ENCODE measurements at regions not wholly inside any gene's neighbourhood (a gene's known extent, or its start where the extent isn't known, plus 50 kb on each side); places are given as distances from the start of the nearest gene placed in this dataset.

GRCh38 chr11:79668575-79668974 is 227.7 kb upstream of the TENM4 start:
- no peaks in the 10 kb centered on the region for H3K27me3 ChIP-seq
- no peaks in the 10 kb centered on the region for H3K4me1 ChIP-seq
- no peaks in the 10 kb centered on the region for H3K9me3 ChIP-seq
- no peaks in the 10 kb centered on the region for H3K36me3 ChIP-seq
- no peak for DNase-seq
- intact Hi-C loops (cut with DNase I; ENCODE audit: low total_unique reads): no loop called here
- H3K4me3 ChIP-seq: no peak overlapping the region
- TF ChIP-seq, protein P1, sequence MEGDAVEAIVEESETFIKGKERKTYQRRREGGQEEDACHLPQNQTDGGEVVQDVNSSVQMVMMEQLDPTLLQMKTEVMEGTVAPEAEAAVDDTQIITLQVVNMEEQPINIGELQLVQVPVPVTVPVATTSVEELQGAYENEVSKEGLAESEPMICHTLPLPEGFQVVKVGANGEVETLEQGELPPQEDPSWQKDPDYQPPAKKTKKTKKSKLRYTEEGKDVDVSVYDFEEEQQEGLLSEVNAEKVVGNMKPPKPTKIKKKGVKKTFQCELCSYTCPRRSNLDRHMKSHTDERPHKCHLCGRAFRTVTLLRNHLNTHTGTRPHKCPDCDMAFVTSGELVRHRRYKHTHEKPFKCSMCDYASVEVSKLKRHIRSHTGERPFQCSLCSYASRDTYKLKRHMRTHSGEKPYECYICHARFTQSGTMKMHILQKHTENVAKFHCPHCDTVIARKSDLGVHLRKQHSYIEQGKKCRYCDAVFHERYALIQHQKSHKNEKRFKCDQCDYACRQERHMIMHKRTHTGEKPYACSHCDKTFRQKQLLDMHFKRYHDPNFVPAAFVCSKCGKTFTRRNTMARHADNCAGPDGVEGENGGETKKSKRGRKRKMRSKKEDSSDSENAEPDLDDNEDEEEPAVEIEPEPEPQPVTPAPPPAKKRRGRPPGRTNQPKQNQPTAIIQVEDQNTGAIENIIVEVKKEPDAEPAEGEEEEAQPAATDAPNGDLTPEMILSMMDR (IDR thresholded peaks at IDR 0.05): no peak
- no peak overlapping the region for H3K27ac ChIP-seq

GRCh38 chr11:79667380-79667779 is 226.6 kb upstream of the TENM4 start:
- Histone ChIP-seq H3K4me3 (no peak overlapping the region), H3K27ac (no peak overlapping the region), H3K9me3 (no peaks in the 10 kb centered on the region), H3K36me3 (no peaks in the 10 kb centered on the region), H3K4me1 (no peaks in the 10 kb centered on the region), H3K27me3 (no peaks in the 10 kb centered on the region)
- TF ChIP-seq, protein P1 (IDR thresholded peaks at IDR 0.05): no peak
- intact Hi-C loops (cut with DNase I; ENCODE audit: low total_unique reads): no loop called here
- DNase-seq: no peak

- Histone ChIP-seq H3K9me3 (no peaks in the 10 kb centered on the region), H3K36me3 (no peaks in the 10 kb centered on the region), H3K4me1 (no peaks in the 10 kb centered on the region), H3K4me3 (no peak overlapping the region), H3K27ac (no peak overlapping the region), H3K27me3 (no peaks in the 10 kb centered on the region)
- TF ChIP-seq, protein P1 (IDR thresholded peaks at IDR 0.05): no peak
- intact Hi-C loops (cut with DNase I; ENCODE audit: low total_unique reads): no loop called here
- DNase-seq: no peak
Observed at GRCh38 chr11:79663017-79663416, 222.2 kb upstream of the TENM4 start.

DNA sequence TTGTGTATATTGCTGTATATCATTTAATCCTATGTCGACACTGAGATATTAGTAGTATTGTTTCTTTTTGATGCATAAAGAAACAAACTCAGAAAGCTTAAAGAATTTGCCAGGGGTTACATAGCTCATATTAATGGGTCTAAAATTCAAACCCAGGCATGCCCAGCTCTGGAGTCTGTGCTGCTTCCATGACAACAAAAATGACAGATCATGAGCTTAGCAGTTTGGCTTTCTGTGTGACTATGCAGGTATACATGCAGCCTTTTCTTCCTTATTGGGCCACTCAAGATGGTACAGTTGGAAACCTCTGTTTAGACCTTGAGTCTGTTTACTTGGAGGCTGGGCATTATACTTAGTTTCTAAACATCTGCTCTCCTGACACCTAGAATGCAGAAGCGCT is 220.5 kb upstream of the TENM4 start:
- Histone ChIP-seq H3K4me1 (no peaks in the 10 kb centered on the region), H3K27me3 (no peaks in the 10 kb centered on the region), H3K9me3 (no peaks in the 10 kb centered on the region), H3K27ac (no peak overlapping the region), H3K36me3 (no peaks in the 10 kb centered on the region), H3K4me3 (no peak overlapping the region)
- TF ChIP-seq, protein P1 (IDR thresholded peaks at IDR 0.05): no peak
- DNase-seq: no peak
- intact Hi-C loops (cut with DNase I; ENCODE audit: low total_unique reads): no loop called here

DNA sequence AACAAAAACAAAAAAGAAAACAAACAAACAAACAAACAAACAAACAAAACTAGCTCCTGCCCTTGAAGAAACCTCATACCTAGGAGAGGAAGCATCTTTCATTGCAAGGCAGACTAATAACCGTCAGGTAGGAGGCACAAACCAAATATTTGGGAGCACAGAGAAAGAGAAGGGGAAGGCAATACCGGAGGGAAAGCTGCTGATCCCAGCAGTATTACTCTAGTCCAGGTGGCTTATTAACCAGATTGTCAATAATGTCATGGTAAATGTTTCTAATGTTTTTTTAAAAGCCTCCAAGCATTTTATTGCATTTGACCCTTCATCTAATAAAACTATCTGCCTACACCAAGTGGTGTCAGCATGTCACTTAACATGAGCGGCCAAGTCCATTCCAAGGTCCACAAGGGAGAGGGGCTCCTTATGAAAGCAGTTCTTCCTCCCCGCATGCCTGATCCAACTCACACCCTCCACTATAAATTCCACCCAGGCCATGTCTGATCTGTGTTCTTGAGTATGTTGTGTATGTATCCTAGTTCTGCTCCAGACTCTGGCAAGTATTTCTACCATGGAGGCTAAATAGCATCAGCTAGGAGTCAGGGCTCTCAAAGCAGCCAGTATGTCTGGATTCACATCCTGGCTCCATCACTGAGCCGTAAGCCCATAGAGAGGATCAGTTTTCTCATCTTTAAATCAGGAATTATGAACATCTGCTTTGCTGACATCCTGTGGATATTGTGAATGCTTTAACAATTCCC is 208.1 kb upstream of the TENM4 start:
- TF ChIP-seq, protein P1 (IDR thresholded peaks at IDR 0.05): no peak
- no peak overlapping the region for H3K4me3 ChIP-seq
- no peak for DNase-seq
- H3K9me3 ChIP-seq: no peaks in the 10 kb centered on the region
- H3K36me3 ChIP-seq: no peaks in the 10 kb centered on the region
- intact Hi-C loops (cut with DNase I; ENCODE audit: low total_unique reads): no loop called here
- peaks cover 0 to 3% of the 10 kb centered on the region in 2 donors for H3K27me3 ChIP-seq
- no peaks in the 10 kb centered on the region for H3K4me1 ChIP-seq
- no peak overlapping the region for H3K27ac ChIP-seq

Measured in tibial artery (tissue), 4 donors.